Erythroblast (primary cell): ENCODE measurements at regions not wholly inside any gene's neighbourhood (a gene's known extent, or its start where the extent isn't known, plus 50 kb on each side); places are given as distances from the start of the nearest gene placed in this dataset.

Experiments
- GATA1 ChIP-seq: IDR thresholded peaks from 2 replicates; pipeline ENCODE4 v1.6.1; 2011; ENCODE audit warnings: low read depth, mild to moderate bottlenecking, control low read depth, low read length, moderate library complexity
- POLR2A ChIP-seq: IDR thresholded peaks from 2 replicates; pipeline ENCODE4 v1.6.1; 2011; ENCODE audit warnings: mild to moderate bottlenecking, low read length

DNA sequence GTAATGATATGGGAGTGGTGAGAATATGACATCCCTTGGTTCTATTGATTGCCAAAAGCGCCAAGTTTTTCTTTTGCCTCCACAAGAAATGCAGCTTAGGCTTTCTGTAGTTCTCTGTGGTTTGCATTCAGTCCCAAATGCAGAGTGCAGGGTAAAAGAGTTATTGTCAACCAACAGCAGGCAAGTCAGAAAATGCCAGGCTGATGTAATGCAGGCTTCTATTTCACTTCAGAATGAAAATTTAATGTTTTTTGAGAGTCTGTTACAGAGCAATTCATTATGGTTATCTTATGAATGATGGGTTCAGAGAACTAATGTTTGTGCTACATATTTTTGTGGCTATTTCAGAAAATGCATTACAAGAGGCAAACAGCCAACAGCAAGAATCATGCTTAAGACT lies 293.5 kb downstream of the CENPW start:
- TF ChIP-seq POLR2A = no peak
- no peak for TF ChIP-seq GATA1
